ENCODE measurements at regions not wholly inside any gene's neighbourhood (a gene's known extent, or its start where the extent isn't known, plus 50 kb on each side); places are given as distances from the start of the nearest gene placed in this dataset.

DNA sequence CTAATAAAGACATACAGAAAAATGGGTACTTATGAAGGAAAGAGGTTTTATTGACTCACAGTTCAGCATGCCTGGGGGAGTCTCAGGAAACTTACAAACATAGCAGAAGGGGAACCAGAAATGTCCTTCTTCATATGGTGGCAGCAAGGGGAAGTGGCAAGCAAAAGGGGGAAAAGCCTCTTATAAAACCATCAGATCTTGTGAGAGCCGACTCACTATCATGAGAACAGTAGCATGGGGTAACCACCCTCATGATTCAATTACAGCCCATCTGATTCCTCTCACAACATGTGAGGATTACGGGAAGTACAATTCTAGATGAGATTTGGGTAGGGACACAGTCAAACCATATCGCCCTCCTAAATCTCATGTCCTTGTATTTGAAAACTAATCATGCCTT is 1305.4 kb upstream of the SORCS1 start:
- TF ChIP-seq, protein P1, sequence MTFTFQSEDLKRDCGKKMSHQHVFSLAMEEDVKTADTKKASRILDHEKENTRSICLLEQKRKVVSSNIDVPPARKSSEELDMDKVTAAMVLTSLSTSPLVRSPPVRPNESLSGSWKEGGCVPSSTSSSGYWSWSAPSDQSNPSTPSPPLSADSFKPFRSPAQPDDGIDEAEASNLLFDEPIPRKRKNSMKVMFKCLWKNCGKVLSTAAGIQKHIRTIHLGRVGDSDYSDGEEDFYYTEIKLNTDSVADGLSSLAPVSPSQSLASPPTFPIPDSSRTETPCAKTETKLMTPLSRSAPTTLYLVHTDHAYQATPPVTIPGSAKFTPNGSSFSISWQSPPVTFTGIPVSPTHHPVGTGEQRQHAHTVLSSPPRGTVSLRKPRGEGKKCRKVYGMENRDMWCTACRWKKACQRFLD (tag by site-specific recombination; IDR thresholded peaks at IDR 0.05): no peak
- TF ChIP-seq, protein P2, sequence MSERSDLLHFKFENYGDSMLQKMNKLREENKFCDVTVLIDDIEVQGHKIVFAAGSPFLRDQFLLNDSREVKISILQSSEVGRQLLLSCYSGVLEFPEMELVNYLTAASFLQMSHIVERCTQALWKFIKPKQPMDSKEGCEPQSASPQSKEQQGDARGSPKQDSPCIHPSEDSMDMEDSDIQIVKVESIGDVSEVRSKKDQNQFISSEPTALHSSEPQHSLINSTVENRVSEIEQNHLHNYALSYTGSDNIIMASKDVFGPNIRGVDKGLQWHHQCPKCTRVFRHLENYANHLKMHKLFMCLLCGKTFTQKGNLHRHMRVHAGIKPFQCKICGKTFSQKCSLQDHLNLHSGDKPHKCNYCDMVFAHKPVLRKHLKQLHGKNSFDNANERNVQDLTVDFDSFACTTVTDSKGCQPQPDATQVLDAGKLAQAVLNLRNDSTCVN (tag by site-specific recombination; optimal IDR thresholded peaks at IDR 0.05): no peak
- TF ChIP-seq ZNF214 (tag by site-specific recombination; IDR thresholded peaks at IDR 0.05; ENCODE audit: borderline replicate concordance) (no peak), ZNF121 (tag by site-specific recombination; IDR thresholded peaks at IDR 0.05) (no peak), ZNF626 (tag by site-specific recombination; IDR thresholded peaks at IDR 0.05) (no peak), ZNF416 (tag by site-specific recombination; IDR thresholded peaks at IDR 0.05) (no peak), WT1 (tag by site-specific recombination; IDR thresholded peaks at IDR 0.05) (no peak), KLF1 (tag by site-specific recombination; IDR thresholded peaks at IDR 0.05) (no peak), ZNF211 (tag by site-specific recombination; IDR thresholded peaks at IDR 0.05; ENCODE audit: low read depth) (no peak), ZNF558 (tag by site-specific recombination; IDR thresholded peaks at IDR 0.05) (no peak), ZNF24 (tag by site-specific recombination; IDR thresholded peaks at IDR 0.05) (no peak), ZNF37A (tag by site-specific recombination; IDR thresholded peaks at IDR 0.05) (no peak), ZNF529 (tag by site-specific recombination; IDR thresholded peaks at IDR 0.05; ENCODE audit: insufficient replicate concordance) (no peak), ZNF146 (tag by site-specific recombination; IDR thresholded peaks at IDR 0.05) (no peak)
- TF ChIP-seq, protein P3, sequence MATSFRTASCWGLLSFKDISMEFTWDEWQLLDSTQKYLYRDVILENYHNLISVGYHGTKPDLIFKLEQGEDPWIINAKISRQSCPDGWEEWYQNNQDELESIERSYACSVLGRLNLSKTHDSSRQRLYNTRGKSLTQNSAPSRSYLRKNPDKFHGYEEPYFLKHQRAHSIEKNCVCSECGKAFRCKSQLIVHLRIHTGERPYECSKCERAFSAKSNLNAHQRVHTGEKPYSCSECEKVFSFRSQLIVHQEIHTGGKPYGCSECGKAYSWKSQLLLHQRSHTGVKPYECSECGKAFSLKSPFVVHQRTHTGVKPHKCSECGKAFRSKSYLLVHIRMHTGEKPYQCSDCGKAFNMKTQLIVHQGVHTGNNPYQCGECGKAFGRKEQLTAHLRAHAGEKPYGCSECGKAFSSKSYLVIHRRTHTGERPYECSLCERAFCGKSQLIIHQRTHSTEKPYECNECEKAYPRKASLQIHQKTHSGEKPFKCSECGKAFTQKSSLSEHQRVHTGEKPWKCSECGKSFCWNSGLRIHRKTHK (tag by site-specific recombination; IDR thresholded peaks at IDR 0.05): no peak
- H3K9me3 ChIP-seq (ENCODE audit: control insufficient read depth, insufficient read depth, low read depth, low read length): no peaks in the 10 kb centered on the region
- ChIA-PET POLR2A (no interaction called here), CTCF (no interaction called here)
- no peaks in the 10 kb centered on the region for H3K36me3 ChIP-seq (ENCODE audit: control insufficient read depth in 2 of 2, insufficient read depth in 1 of 2, low read length in 2 of 2)
- no peaks in the 10 kb centered on the region for H3K4me1 ChIP-seq (ENCODE audit: control insufficient read depth, insufficient read depth, low read length)
- H3K27ac ChIP-seq (ENCODE audit: extremely low read depth, low read depth, low read length): no peak overlapping the region
- H3K4me3 ChIP-seq (ENCODE audit: low read depth, low read length): no peak overlapping the region

DNA sequence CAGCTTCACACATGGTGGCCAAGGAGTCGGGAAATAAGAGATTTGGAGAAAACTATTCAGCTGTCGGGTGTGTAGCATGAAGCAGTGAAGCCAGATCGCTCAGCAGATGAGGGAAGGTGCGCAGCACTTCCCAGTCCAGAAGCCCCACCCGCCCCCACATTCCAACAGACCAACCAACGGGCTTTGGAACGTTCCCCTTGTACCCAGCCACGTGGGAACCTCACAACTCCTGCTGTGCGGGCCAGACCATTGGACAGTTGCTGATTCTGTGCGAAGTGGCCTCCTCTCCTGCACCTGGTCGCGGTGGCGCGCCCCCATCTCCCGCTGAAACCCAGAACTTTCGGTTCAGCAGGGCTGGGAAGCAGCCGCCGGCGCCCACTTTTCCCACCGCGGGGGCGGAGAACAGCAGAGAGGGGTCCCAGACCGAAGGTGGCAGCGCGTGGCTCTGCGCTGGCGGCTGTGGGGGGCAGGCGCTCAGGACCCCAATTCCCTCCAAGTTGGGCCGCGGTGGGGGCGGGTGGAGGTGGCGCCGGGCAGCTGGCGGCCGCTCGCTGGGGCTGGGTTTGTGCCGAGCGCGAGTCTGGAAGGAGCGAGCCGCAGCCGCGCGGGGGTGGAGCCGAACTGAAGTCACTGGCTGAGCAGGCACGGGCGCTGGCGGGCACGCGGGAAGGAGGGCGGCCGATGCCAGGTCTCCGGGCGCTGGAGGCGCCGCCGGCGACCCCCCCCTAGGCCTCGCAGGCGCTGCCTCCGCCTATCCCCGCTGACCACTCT is 1301.5 kb upstream of the SORCS1 start:
- TF ChIP-seq ZBTB8A (tag by site-specific recombination; IDR thresholded peaks at IDR 0.05): no peak
- TF ChIP-seq, protein P2 (tag by site-specific recombination; optimal IDR thresholded peaks at IDR 0.05): peak; percentile 18
- Histone ChIP-seq H3K9me3 (ENCODE audit: control insufficient read depth, insufficient read depth, low read depth, low read length) (no peaks in the 10 kb centered on the region), H3K4me1 (ENCODE audit: control insufficient read depth, insufficient read depth, low read length) (no peaks in the 10 kb centered on the region), H3K27ac (ENCODE audit: extremely low read depth, low read depth, low read length) (no peak overlapping the region), H3K36me3 (ENCODE audit: control insufficient read depth in 2 of 2, insufficient read depth in 1 of 2, low read length in 2 of 2) (no peaks in the 10 kb centered on the region), H3K4me3 (ENCODE audit: low read depth, low read length) (peak overlapping the region; percentile 49)
- ChIA-PET CTCF (interaction anchor here (0.7 to 0.8 kb wide), 2 partner anchors 22 to 961 kb away, joined by 3 read pairs; no protein-coding TSS in a partner anchor), POLR2A (no interaction called here)

DNA sequence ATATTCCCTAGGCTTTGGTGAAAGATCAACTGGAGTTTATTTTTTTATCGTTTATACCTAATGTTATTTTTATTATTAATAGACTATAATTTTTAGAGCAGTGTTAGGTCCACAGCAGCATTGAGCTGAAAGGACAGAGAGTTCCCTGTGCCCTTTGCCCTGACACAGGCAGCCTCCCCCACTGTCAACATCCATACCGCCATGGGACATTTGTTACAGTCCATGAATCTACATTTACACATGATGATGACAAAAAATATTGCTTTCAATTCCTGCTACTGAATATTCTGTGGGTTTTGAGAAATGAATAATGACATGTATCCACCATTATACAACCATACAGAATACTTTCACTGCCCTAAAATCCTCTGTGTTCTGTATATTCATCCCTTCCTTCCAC is 1297.5 kb upstream of the SORCS1 start:
- ChIA-PET POLR2A (no interaction called here), CTCF (no interaction called here)
- no peaks in the 10 kb centered on the region for H3K9me3 ChIP-seq (ENCODE audit: control insufficient read depth, insufficient read depth, low read depth, low read length)
- H3K27ac ChIP-seq (ENCODE audit: extremely low read depth, low read depth, low read length): no peak overlapping the region
- no peaks in the 10 kb centered on the region for H3K36me3 ChIP-seq (ENCODE audit: control insufficient read depth in 2 of 2, insufficient read depth in 1 of 2, low read length in 2 of 2)
- no peaks in the 10 kb centered on the region for H3K4me1 ChIP-seq (ENCODE audit: control insufficient read depth, insufficient read depth, low read length)
- H3K4me3 ChIP-seq (ENCODE audit: low read depth, low read length): no peak overlapping the region
- TF ChIP-seq ZNF621 (tag by site-specific recombination; IDR thresholded peaks at IDR 0.05): no peak
- no peak for TF ChIP-seq HOXD13 (CRISPR knock-in tag; IDR thresholded peaks at IDR 0.05; ENCODE audit: borderline replicate concordance)
- TF ChIP-seq TRIM28 (IDR thresholded peaks at IDR 0.05; ENCODE audit: borderline replicate concordance, low read length): no peak
- TF ChIP-seq ZNF335 (tag by site-specific recombination; conservative IDR thresholded peaks at IDR 0.05): no peak
- no peak for TF ChIP-seq ZNF654 (tag by site-specific recombination; IDR thresholded peaks at IDR 0.05; ENCODE audit: low read depth)
- TF ChIP-seq, protein P4, sequence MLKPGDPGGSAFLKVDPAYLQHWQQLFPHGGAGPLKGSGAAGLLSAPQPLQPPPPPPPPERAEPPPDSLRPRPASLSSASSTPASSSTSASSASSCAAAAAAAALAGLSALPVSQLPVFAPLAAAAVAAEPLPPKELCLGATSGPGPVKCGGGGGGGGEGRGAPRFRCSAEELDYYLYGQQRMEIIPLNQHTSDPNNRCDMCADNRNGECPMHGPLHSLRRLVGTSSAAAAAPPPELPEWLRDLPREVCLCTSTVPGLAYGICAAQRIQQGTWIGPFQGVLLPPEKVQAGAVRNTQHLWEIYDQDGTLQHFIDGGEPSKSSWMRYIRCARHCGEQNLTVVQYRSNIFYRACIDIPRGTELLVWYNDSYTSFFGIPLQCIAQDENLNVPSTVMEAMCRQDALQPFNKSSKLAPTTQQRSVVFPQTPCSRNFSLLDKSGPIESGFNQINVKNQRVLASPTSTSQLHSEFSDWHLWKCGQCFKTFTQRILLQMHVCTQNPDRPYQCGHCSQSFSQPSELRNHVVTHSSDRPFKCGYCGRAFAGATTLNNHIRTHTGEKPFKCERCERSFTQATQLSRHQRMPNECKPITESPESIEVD (tag by site-specific recombination; IDR thresholded peaks at IDR 0.05): no peak
- TF ChIP-seq ZNF292 (tag by site-specific recombination; IDR thresholded peaks at IDR 0.05; ENCODE audit: borderline replicate concordance, low read depth): no peak
- TF ChIP-seq GLIS1 (tag by site-specific recombination; IDR thresholded peaks at IDR 0.05): no peak
- TF ChIP-seq ZFP69B (tag by site-specific recombination; IDR thresholded peaks at IDR 0.05): no peak
- no peak for TF ChIP-seq ZNF221 (tag by site-specific recombination; IDR thresholded peaks at IDR 0.05; ENCODE audit: borderline replicate concordance)
